AG10803 (cell line): ENCODE measurements at regions not wholly inside any gene's neighbourhood (a gene's known extent, or its start where the extent isn't known, plus 50 kb on each side); places are given as distances from the start of the nearest gene placed in this dataset.

Experiments
- DNase-seq: peaks from one replicate; pipeline ENCODE4 v3.0.0; 2010; ENCODE audit warnings: low read depth
- H3K4me3 ChIP-seq: 2 replicates; pipeline ENCODE4 v1.5.1; 2011; ENCODE audit warnings: mild to moderate bottlenecking, low read length, control low read depth
- TF ChIP-seq, protein P1 (sequence below): conservative IDR thresholded peaks from 2 replicates; pipeline ENCODE4 v1.5.1; 2011; ENCODE audit warnings: mild to moderate bottlenecking, low read length, control low read depth, inconsistent platforms

DNA sequence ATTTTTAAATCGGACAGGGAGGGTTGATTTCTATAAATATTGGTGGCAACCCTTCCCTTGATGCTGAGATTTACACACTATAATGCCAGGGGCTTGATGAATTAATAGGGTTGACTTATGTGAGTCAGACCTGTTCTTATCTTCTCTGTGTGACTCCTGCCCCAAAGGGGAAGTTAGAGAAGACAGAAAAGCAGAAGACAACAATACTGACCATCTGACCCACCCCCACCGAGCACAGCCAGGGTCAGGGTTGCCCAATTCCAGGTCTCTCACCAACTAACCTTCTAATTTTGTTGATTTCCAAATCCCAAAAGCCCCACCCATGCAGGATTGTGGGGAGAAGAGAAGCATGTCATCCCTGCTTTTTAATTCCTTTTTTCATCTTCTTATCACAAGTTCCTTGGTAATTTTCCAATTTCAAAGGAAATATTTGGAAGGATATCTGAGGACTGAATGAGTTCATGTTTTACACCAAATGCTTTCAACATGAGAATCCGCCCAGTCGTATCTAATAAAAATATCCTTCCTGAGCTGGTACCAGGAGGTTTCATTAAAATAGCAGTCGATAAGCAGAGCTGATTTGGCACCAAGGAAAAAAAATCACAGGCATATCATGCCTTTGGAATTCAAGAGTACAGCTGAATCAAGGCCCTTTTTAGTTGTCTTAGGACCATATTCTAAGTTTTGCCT lies 603.4 kb upstream of the CDH11 start:
- TF ChIP-seq, protein P1, sequence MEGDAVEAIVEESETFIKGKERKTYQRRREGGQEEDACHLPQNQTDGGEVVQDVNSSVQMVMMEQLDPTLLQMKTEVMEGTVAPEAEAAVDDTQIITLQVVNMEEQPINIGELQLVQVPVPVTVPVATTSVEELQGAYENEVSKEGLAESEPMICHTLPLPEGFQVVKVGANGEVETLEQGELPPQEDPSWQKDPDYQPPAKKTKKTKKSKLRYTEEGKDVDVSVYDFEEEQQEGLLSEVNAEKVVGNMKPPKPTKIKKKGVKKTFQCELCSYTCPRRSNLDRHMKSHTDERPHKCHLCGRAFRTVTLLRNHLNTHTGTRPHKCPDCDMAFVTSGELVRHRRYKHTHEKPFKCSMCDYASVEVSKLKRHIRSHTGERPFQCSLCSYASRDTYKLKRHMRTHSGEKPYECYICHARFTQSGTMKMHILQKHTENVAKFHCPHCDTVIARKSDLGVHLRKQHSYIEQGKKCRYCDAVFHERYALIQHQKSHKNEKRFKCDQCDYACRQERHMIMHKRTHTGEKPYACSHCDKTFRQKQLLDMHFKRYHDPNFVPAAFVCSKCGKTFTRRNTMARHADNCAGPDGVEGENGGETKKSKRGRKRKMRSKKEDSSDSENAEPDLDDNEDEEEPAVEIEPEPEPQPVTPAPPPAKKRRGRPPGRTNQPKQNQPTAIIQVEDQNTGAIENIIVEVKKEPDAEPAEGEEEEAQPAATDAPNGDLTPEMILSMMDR, result no peak
- no peak for DNase-seq
- no peak overlapping the region for H3K4me3 ChIP-seq

DNA sequence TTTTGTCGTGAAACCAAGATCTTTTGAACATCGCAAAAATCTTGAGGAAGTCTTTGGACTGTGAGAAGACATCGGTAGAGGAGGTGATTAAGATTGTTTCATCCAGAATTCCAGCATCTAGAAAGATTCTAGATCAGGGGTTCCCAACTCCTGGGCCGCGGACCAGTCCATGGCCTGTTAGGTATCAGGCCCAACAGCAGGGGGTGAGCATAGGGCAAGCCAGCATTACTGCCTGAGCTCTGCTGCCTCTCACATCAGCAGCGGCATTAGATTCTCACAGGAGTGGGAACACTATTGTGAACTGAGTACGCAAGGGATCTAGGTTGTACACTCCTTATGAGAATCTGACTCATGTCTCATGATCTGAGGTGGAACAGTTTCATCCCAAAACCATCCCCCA lies 600.6 kb upstream of the CDH11 start:
- no peak overlapping the region for H3K4me3 ChIP-seq
- DNase-seq, result no peak
- TF ChIP-seq, protein P1, result no peak

DNA sequence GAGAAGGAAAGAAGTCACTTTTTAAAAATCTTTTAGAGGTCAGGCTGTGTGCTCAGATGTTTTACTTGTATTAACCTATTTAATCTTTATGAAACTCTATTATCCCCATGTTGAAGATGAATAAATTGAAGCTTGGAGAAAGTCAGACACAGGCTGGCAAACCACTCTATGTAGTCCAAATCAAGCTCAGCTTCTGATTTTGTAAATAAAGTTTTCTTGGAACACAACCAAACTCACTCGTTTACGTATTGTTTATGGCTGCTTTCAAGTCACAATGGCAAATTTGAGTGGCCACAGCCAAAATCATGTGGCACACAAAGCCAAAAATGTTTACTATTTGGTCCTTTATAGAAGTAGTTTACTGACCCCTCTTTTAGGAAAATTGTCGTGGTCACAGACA lies 596.0 kb upstream of the CDH11 start:
- TF ChIP-seq, protein P1, result no peak
- H3K4me3 ChIP-seq, result no peak overlapping the region
- no peak for DNase-seq

DNA sequence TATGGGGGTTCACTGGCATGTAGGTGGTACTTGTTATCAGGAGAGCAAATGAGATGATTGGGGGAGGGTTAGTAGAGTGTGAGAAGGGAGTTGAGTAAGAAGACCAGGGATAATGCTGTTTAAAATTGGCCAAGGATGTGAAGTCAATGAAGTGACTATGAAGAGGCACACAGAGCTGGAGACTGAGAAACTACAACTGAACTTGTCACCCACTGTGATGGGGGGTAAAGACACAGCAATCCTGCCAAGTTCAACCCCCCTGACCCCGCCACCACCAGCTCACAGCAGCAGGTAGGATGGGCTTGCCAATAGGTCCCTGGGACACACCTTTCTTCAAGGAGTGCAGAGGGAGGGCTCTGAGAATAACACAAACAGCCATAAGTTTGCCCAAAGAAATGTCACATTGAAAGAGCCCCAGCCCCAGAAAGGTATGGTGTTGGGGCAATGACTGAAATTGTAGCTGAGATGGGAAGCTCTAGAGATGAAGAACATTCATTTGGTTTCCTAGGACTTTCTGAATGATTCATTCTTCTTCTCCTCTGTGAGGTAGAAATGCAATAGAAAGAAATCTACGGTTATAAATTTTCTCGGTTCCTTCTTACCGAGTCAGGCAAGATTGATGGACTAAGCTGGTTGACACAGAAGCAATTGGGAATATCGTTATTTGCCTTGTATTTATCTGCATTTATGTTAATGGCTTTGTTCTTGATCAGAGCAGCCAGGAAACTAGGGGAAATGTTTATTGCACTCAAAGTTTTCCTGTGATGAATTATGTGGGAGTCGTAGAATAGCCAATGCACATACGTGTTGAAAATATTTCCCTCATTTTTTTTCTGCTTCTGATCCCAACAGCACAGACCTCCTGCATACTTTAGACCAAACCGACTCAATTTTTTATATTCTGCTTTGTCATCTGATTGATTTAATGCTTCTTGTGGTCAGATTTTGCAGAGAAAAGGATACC lies 595.2 kb upstream of the CDH11 start:
- DNase-seq, result no peak
- TF ChIP-seq, protein P1, result no peak
- H3K4me3 ChIP-seq, result no peak overlapping the region

DNA sequence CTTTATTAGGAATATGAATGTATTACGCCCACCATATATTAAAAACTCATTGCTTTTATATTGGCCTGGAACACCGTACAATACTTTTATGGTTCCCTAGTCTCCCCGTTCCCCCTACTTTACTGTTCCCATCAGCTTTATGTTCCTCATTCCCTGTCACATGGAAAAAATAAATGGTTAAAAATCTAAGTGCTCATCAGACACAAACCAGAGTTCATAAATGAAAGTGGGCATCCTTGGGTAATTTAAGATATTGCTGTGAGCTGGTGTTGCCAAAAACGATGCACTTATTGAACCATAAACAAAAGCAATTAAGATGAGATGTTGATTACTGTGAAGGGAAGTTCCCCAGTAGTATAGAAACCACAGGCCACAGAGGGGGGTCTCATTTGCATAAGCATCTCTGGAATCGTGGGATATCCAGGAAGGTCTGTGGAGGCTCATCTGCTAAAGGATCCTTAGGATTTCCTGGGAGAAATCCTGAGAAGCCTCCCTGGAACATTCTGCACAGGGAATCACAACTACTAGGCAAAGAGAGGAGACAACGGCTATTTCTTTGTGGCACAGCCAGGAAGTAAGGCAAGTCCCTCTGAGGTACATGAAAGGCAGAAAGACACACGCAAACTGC lies 591.4 kb upstream of the CDH11 start:
- TF ChIP-seq, protein P1, result no peak
- H3K4me3 ChIP-seq, result no peak overlapping the region
- DNase-seq, result no peak

DNA sequence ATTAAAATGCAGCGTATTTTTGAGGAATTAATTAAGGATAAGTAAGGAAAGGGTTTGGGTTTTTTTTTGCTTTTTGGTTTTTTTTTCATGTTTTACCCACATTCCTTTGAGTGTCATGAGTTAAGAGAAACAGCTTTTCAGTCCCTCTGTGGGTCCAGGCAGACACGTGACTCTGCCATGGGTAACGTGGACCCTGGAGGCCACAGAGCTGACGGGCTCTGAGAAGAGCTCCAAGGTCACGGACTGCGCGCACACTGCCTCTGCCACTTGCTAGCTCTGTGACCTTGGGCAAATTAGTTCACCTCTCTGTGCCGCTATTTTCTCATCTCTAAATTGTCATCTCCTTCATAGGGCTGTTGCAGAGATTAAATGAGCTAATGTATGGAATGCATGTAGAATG lies 588.2 kb upstream of the CDH11 start:
- TF ChIP-seq, protein P1, result no peak
- no peak overlapping the region for H3K4me3 ChIP-seq
- no peak for DNase-seq
